GM10266 (cell line): ENCODE measurements at regions not wholly inside any gene's neighbourhood (a gene's known extent, or its start where the extent isn't known, plus 50 kb on each side); places are given as distances from the start of the nearest gene placed in this dataset.

Source experiments
- DNase-seq: peaks from one replicate; pipeline ENCODE4 v3.0.0; 2012; ENCODE audit errors: extremely low spot score
- CTCF ChIP-seq: IDR thresholded peaks from 2 replicates; pipeline ENCODE4 v1.5.1; 2012; ENCODE audit warnings: mild to moderate bottlenecking, low read depth; ENCODE audit not compliant: control insufficient read depth, insufficient read depth; ENCODE audit errors: missing control alignments

GRCh38 chr16:8175411-8175810 lies 414.9 kb downstream of the TMEM114 start:
- DNase-seq: no peak
- no peak for TF ChIP-seq CTCF

- peak; percentile 64 for TF ChIP-seq CTCF
- DNase-seq: peak; percentile 19
Observed at GRCh38 chr16:8173111-8173644, 417.1 kb downstream of the TMEM114 start.

GRCh38 chr16:8172551-8172950 lies 417.8 kb downstream of the TMEM114 start:
- DNase-seq: no peak

GRCh38 chr16:8168016-8168415 lies 422.3 kb downstream of the TMEM114 start:
- DNase-seq: no peak
- TF ChIP-seq CTCF: no peak

More at GRCh38 chr16:8172551-8172950, 417.8 kb downstream of the TMEM114 start:
- TF ChIP-seq CTCF: no peak

GRCh38 chr16:8167436-8167835 lies 422.9 kb downstream of the TMEM114 start:
- no peak for DNase-seq
- TF ChIP-seq CTCF: no peak

GRCh38 chr16:8158051-8158450 lies 432.3 kb downstream of the TMEM114 start:
- DNase-seq: no peak
- no peak for TF ChIP-seq CTCF

GRCh38 chr16:8155275-8155674 lies 435.0 kb downstream of the TMEM114 start:
- no peak for TF ChIP-seq CTCF
- DNase-seq: no peak
